ENCODE measurements at regions not wholly inside any gene's neighbourhood (a gene's known extent, or its start where the extent isn't known, plus 50 kb on each side); places are given as distances from the start of the nearest gene placed in this dataset.

- H3K27ac ChIP-seq = no peak overlapping the region
- TF ChIP-seq CTCF (IDR thresholded peaks at IDR 0.05) (no peak), ZFX (IDR thresholded peaks at IDR 0.05; ENCODE audit: borderline replicate concordance) (no peak)
These were observed 548.9 kb upstream of the CDH2 start for GRCh38 chr18:28725876-28726275.

DNA sequence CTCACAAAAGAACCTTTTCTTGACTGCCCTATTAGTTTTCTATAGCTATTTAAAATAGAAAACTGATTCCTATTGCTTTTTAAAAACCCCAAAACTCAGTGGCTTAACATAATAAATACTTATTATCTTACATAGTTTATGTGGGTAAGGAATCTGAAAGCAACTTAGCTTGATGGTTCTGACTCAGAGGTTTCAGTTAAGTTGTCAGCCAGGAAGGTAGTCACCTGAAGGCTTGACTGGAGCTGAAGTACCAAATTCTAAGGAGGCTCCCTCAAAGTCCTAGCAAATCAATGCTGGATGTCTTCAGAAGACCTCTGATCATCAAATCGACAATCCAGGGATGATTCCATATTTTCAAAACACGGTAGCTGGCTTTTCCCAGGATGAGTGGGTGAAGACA, 546.6 kb upstream of the CDH2 start:
- H3K27ac ChIP-seq = no peak overlapping the region
- TF ChIP-seq CTCF (IDR thresholded peaks at IDR 0.05) = no peak
- no peak for TF ChIP-seq ZFX (IDR thresholded peaks at IDR 0.05; ENCODE audit: borderline replicate concordance)

DNA sequence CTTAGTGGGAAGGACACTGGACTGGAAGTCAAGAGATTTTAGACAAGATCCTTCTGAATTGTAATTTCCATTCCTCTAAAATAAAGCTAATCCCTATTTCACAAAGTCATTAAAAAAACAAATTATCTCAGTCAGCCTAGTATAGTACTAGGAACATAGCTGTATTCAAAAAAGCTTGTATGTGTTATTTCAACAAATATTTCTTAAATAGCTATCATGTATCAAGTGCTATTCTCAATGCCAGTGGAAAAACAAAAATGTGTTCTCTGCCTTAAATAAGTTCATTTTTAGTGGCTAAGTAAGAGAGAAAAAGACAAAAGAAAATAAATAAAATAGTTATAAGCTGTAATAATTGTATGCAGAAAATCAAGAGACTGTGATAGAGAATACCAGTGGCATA, 541.8 kb upstream of the CDH2 start:
- H3K27ac ChIP-seq = no peak overlapping the region
- no peak for TF ChIP-seq ZFX (IDR thresholded peaks at IDR 0.05; ENCODE audit: borderline replicate concordance)
- TF ChIP-seq CTCF (IDR thresholded peaks at IDR 0.05) = no peak

- TF ChIP-seq CTCF (IDR thresholded peaks at IDR 0.05) (no peak), ZFX (IDR thresholded peaks at IDR 0.05; ENCODE audit: borderline replicate concordance) (no peak)
- H3K27ac ChIP-seq = no peak overlapping the region
These were observed 539.4 kb upstream of the CDH2 start for GRCh38 chr18:28716338-28716737.

- H3K27ac ChIP-seq = no peak overlapping the region
- TF ChIP-seq ZFX (IDR thresholded peaks at IDR 0.05; ENCODE audit: borderline replicate concordance) (no peak), CTCF (IDR thresholded peaks at IDR 0.05) (no peak)
These were observed 538.3 kb upstream of the CDH2 start for GRCh38 chr18:28715206-28715605.

GRCh38 chr18:28714498-28714897, 537.6 kb upstream of the CDH2 start:
- H3K27ac ChIP-seq = no peak overlapping the region
- TF ChIP-seq ZFX (IDR thresholded peaks at IDR 0.05; ENCODE audit: borderline replicate concordance) (no peak), CTCF (IDR thresholded peaks at IDR 0.05) (no peak)

- no peak overlapping the region for H3K27ac ChIP-seq
These were observed 536.0 kb upstream of the CDH2 start for GRCh38 chr18:28712796-28713425.

More at GRCh38 chr18:28712796-28713425, 536.0 kb upstream of the CDH2 start:
- TF ChIP-seq CTCF (IDR thresholded peaks at IDR 0.05) (no peak), ZFX (IDR thresholded peaks at IDR 0.05; ENCODE audit: borderline replicate concordance) (no peak)
